HEK293 (cell line): ENCODE measurements at regions not wholly inside any gene's neighbourhood (a gene's known extent, or its start where the extent isn't known, plus 50 kb on each side); places are given as distances from the start of the nearest gene placed in this dataset.

Experiments used
- CTCF ChIA-PET: fragments of 350-600 bp; formaldehyde crosslinking; extraction: SDS; loops from one replicate; lab custom pipeline; 2021; ENCODE audit warnings: antibody characterized with exemption; lab: Yijun Ruan, JAX
- POLR2A ChIA-PET: fragments of 300-600 bp; formaldehyde crosslinking; extraction: SDS; loops from one replicate; lab custom pipeline; 2020; ENCODE audit warnings: antibody characterized with exemption, inconsistent platforms; lab: Yijun Ruan, JAX
- H3K27ac ChIP-seq: fragments of 200-500 bp; sonication (Bioruptor generic); 2 replicates; pipeline ENCODE4 v1.5.1; 2014; ENCODE audit warnings: low read depth, low read length, control low read depth, inconsistent platforms; ENCODE audit errors: extremely low read depth
- H3K36me3 ChIP-seq, 2 experiments: fragments of 200-500 bp in 1 of 2; sonication (Bioruptor generic) in 1 of 2; 1 replicate in 1 of 2; 2 replicates in 1 of 2; pipeline ENCODE4 v1.5.1; 2014 to 2017; ENCODE audit warnings: inconsistent platforms in 2 of 2, low read length in 2 of 2; ENCODE audit not compliant: control insufficient read depth in 2 of 2, insufficient read depth in 1 of 2
- H3K4me1 ChIP-seq: fragments of 200-500 bp; sonication (Bioruptor generic); 2 replicates; pipeline ENCODE4 v1.5.1; 2014; ENCODE audit warnings: mild to moderate bottlenecking, low read length, inconsistent platforms; ENCODE audit not compliant: control insufficient read depth, insufficient read depth
- H3K4me3 ChIP-seq: 2 replicates; pipeline ENCODE4 v1.5.1; 2011; ENCODE audit warnings: low read depth, mild to moderate bottlenecking, control low read depth, low read length, moderate library complexity
- H3K9me3 ChIP-seq: fragments of 200-500 bp; sonication (Bioruptor generic); 2 replicates; pipeline ENCODE4 v1.5.1; 2014; ENCODE audit warnings: low read depth, low read length, inconsistent platforms; ENCODE audit not compliant: control insufficient read depth, insufficient read depth
- GLI2 ChIP-seq: fragments of 450-650 bp; formaldehyde crosslinking; IDR thresholded peaks from 2 replicates; pipeline ENCODE4; 2017; ENCODE audit warnings: missing biosample characterization, missing genetic modification characterization, low read depth, borderline replicate concordance
- HOXA7 ChIP-seq: sonication (generic); formaldehyde crosslinking; IDR thresholded peaks from 2 replicates; pipeline ENCODE4 v1.8.1; 2022; ENCODE audit warnings: missing genetic modification reagents, borderline replicate concordance
- KLF10 ChIP-seq: fragments of 450-650 bp; IDR thresholded peaks from 2 replicates; pipeline ENCODE4 v1.5.1; 2018; ENCODE audit warnings: missing biosample characterization, mild to moderate bottlenecking, missing genetic modification characterization
- ZFP41 ChIP-seq: fragments of 450-650 bp; formaldehyde crosslinking; IDR thresholded peaks from 2 replicates; pipeline ENCODE4 v1.5.1; 2016; ENCODE audit warnings: missing biosample characterization, missing genetic modification characterization, borderline replicate concordance
- ZFP69B ChIP-seq: fragments of 450-650 bp; formaldehyde crosslinking; IDR thresholded peaks from 2 replicates; pipeline ENCODE4 v1.5.1; 2016; ENCODE audit warnings: missing biosample characterization, missing genetic modification characterization
- ZNF121 ChIP-seq: fragments of 450-650 bp; formaldehyde crosslinking; IDR thresholded peaks from 2 replicates; pipeline ENCODE4 v1.5.1; 2016; ENCODE audit warnings: missing biosample characterization, missing genetic modification characterization
- ZNF157 ChIP-seq: fragments of 450-650 bp; formaldehyde crosslinking; IDR thresholded peaks from 2 replicates; pipeline ENCODE4 v1.5.1; 2016; ENCODE audit warnings: missing biosample characterization, missing genetic modification characterization
- ZNF174 ChIP-seq: fragments of 450-650 bp; formaldehyde crosslinking; IDR thresholded peaks from 2 replicates; pipeline ENCODE4 v1.5.0; 2017; ENCODE audit warnings: missing biosample characterization, mild to moderate bottlenecking, missing genetic modification characterization
- ZNF184 ChIP-seq: fragments of 450-650 bp; IDR thresholded peaks from 2 replicates; pipeline ENCODE4 v1.5.1; 2018; ENCODE audit warnings: missing biosample characterization, mild to moderate bottlenecking, missing genetic modification characterization
- ZNF214 ChIP-seq: fragments of 450-650 bp; formaldehyde crosslinking; IDR thresholded peaks from 2 replicates; pipeline ENCODE4 v1.5.1; 2017; ENCODE audit warnings: missing biosample characterization, mild to moderate bottlenecking, missing genetic modification characterization, borderline replicate concordance
- ZNF302 ChIP-seq: fragments of 450-650 bp; formaldehyde crosslinking; IDR thresholded peaks from 2 replicates; pipeline ENCODE4 v1.5.1; 2016; ENCODE audit warnings: missing biosample characterization, missing genetic modification characterization, low read depth
- ZNF366 ChIP-seq: fragments of 450-650 bp; formaldehyde crosslinking; conservative IDR thresholded peaks from 2 replicates; pipeline ENCODE4 v1.5.1; 2016; ENCODE audit warnings: missing biosample characterization, missing genetic modification characterization
- ZNF398 ChIP-seq: fragments of 450-650 bp; formaldehyde crosslinking; IDR thresholded peaks from 2 replicates; pipeline ENCODE4 v1.5.1; 2017; ENCODE audit warnings: missing biosample characterization, missing genetic modification characterization
- ZNF510 ChIP-seq: fragments of 450-650 bp; formaldehyde crosslinking; IDR thresholded peaks from 2 replicates; pipeline ENCODE4 v1.5.1; 2018; ENCODE audit warnings: mild to moderate bottlenecking, missing genetic modification characterization, missing biosample characterization; ENCODE audit not compliant: insufficient replicate concordance
- ZNF514 ChIP-seq: fragments of 450-650 bp; formaldehyde crosslinking; IDR thresholded peaks from 2 replicates; pipeline ENCODE4 v1.5.1; 2016; ENCODE audit warnings: missing biosample characterization, missing genetic modification characterization
- ZNF529 ChIP-seq: fragments of 450-650 bp; formaldehyde crosslinking; IDR thresholded peaks from 2 replicates; pipeline ENCODE4 v1.5.1; 2017; ENCODE audit warnings: missing genetic modification characterization, missing biosample characterization; ENCODE audit not compliant: insufficient replicate concordance
- ZNF561 ChIP-seq: fragments of 450-650 bp; IDR thresholded peaks from 2 replicates; pipeline ENCODE4 v1.5.1; 2018; ENCODE audit warnings: missing biosample characterization, missing genetic modification characterization, borderline replicate concordance
- ZNF571 ChIP-seq: fragments of 450-650 bp; formaldehyde crosslinking; IDR thresholded peaks from 2 replicates; pipeline ENCODE4 v1.5.0; 2017; ENCODE audit warnings: missing biosample characterization, missing genetic modification characterization
- ZNF792 ChIP-seq: fragments of 450-650 bp; formaldehyde crosslinking; IDR thresholded peaks from 2 replicates; pipeline ENCODE4 v1.5.1; 2016; ENCODE audit warnings: missing biosample characterization, missing genetic modification characterization
- ZSCAN30 ChIP-seq: fragments of 450-650 bp; IDR thresholded peaks from 2 replicates; pipeline ENCODE4 v1.5.1; 2018; ENCODE audit warnings: missing biosample characterization, mild to moderate bottlenecking, missing genetic modification characterization, moderate library complexity
- TF ChIP-seq, protein P1 (sequence below): fragments of 450-650 bp; formaldehyde crosslinking; IDR thresholded peaks from 2 replicates; pipeline ENCODE4 v1.5.1; 2016; ENCODE audit warnings: missing biosample characterization, missing genetic modification characterization

GRCh38 chr3:31013090-31013489 is 118.6 kb upstream of the GADL1 start:
- H3K4me3 ChIP-seq, result no peak overlapping the region
- no peaks in the 10 kb centered on the region for H3K4me1 ChIP-seq
- no peak overlapping the region for H3K27ac ChIP-seq
- ChIA-PET POLR2A (no interaction called here), CTCF (no interaction called here)
- H3K9me3 ChIP-seq, result no peaks in the 10 kb centered on the region
- TF ChIP-seq ZNF398 (tag by site-specific recombination), result no peak
- TF ChIP-seq, protein P1, sequence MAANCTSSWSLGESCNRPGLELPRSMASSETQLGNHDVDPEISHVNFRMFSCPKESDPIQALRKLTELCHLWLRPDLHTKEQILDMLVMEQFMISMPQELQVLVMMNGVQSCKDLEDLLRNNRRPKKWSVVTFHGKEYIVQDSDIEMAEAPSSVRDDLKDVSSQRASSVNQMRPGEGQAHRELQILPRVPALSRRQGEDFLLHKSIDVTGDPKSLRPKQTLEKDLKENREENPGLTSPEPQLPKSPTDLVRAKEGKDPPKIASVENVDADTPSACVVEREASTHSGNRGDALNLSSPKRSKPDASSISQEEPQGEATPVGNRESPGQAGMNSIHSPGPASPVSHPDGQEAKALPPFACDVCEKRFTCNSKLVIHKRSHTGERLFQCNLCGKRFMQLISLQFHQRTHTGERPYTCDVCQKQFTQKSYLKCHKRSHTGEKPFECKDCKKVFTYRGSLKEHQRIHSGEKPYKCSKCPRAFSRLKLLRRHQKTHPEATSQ, result no peak
- no peak for TF ChIP-seq ZNF174 (tag by site-specific recombination)
- no peak for TF ChIP-seq ZFP69B (tag by site-specific recombination)
- TF ChIP-seq ZNF366 (tag by site-specific recombination), result no peak
- TF ChIP-seq ZNF571 (tag by site-specific recombination), result no peak
- TF ChIP-seq ZNF184 (tag by site-specific recombination), result no peak
- no peak for TF ChIP-seq ZNF561
- TF ChIP-seq ZNF302 (tag by site-specific recombination), result no peak
- no peak for TF ChIP-seq ZNF121 (tag by site-specific recombination)
- TF ChIP-seq ZNF510 (tag by site-specific recombination), result no peak
- no peak for TF ChIP-seq ZNF529 (tag by site-specific recombination)
- no peak for TF ChIP-seq ZNF157 (tag by site-specific recombination)
- TF ChIP-seq ZFP41 (tag by site-specific recombination), result no peak
- no peak for TF ChIP-seq HOXA7 (CRISPR knock-in tag)
- no peak for TF ChIP-seq GLI2 (tag by site-specific recombination)
- TF ChIP-seq, all 188 proteins: peak for 0
- no peaks in the 10 kb centered on the region for H3K36me3 ChIP-seq

- H3K4me3 ChIP-seq, result no peak overlapping the region
- POLR2A ChIA-PET, result no interaction called here
- H3K36me3 ChIP-seq, result no peaks in the 10 kb centered on the region
- CTCF ChIA-PET, result no interaction called here
- no peak overlapping the region for H3K27ac ChIP-seq
- no peaks in the 10 kb centered on the region for H3K9me3 ChIP-seq
- H3K4me1 ChIP-seq, result no peaks in the 10 kb centered on the region
- TF ChIP-seq ZSCAN30 (tag by site-specific recombination) (no peak), ZNF514 (no peak), ZNF214 (tag by site-specific recombination) (no peak), ZNF792 (tag by site-specific recombination) (no peak)
Measured at GRCh38 chr3:31013843-31014242, 119.4 kb upstream of the GADL1 start.

GRCh38 chr3:31014317-31015040 is 120.0 kb upstream of the GADL1 start:
- POLR2A ChIA-PET, result no interaction called here

More at GRCh38 chr3:31014317-31015040, 120.0 kb upstream of the GADL1 start:
- Histone ChIP-seq H3K4me1 (no peaks in the 10 kb centered on the region), H3K36me3 (no peaks in the 10 kb centered on the region), H3K9me3 (no peaks in the 10 kb centered on the region), H3K4me3 (no peak overlapping the region), H3K27ac (no peak overlapping the region)
- CTCF ChIA-PET, result no interaction called here
- TF ChIP-seq KLF10 (tag by site-specific recombination) (no peak), ZNF157 (tag by site-specific recombination) (no peak)
